Ishikawa (cell line): ENCODE measurements at regions not wholly inside any gene's neighbourhood (a gene's known extent, or its start where the extent isn't known, plus 50 kb on each side); places are given as distances from the start of the nearest gene placed in this dataset.

Source experiments
- CEBPB ChIP-seq: IDR thresholded peaks from 2 replicates; pipeline ENCODE4 v1.6.1; 2012
- CREB1 ChIP-seq: IDR thresholded peaks from 2 replicates; pipeline ENCODE4 v1.6.1; 2012; ENCODE audit warnings: low read depth
- EGR1 ChIP-seq: IDR thresholded peaks from 2 replicates; pipeline ENCODE4 v1.6.1; 2012
- EP300 ChIP-seq: IDR thresholded peaks from 2 replicates; pipeline ENCODE4 v1.6.1; 2012; ENCODE audit warnings: borderline replicate concordance
- FOXM1 ChIP-seq: IDR thresholded peaks from 2 replicates; pipeline ENCODE4 v1.6.1; 2012; ENCODE audit warnings: low read depth, borderline replicate concordance
- MAX ChIP-seq: IDR thresholded peaks from 2 replicates; pipeline ENCODE4 v1.6.1; 2012
- NFIC ChIP-seq: IDR thresholded peaks from 2 replicates; pipeline ENCODE4 v1.6.1; 2012
- RAD21 ChIP-seq: IDR thresholded peaks from 2 replicates; pipeline ENCODE4 v1.6.1; 2012; ENCODE audit warnings: low read depth
- REST ChIP-seq: IDR thresholded peaks from 2 replicates; pipeline ENCODE4 v1.6.1; 2012; ENCODE audit warnings: low read depth, mild to moderate bottlenecking
- TAF1 ChIP-seq: IDR thresholded peaks from 2 replicates; pipeline ENCODE4 v1.6.1; 2012; ENCODE audit warnings: low read depth, mild to moderate bottlenecking
- TCF12 ChIP-seq: IDR thresholded peaks from 2 replicates; pipeline ENCODE4 v1.6.1; 2012; ENCODE audit warnings: low read depth
- TEAD4 ChIP-seq: IDR thresholded peaks from 2 replicates; pipeline ENCODE4 v1.6.1; 2012
- USF1 ChIP-seq: IDR thresholded peaks from 2 replicates; pipeline ENCODE4 v1.6.1; 2012
- YY1 ChIP-seq: IDR thresholded peaks from 2 replicates; pipeline ENCODE4 v1.6.1; 2012; ENCODE audit warnings: low read depth
- ZBTB7A ChIP-seq: IDR thresholded peaks from 2 replicates; pipeline ENCODE4 v1.6.1; 2012; ENCODE audit warnings: low read depth

GRCh38 chr2:173697929-173698328 lies 267.2 kb downstream of the SP3 start:
- no peak for TF ChIP-seq ZBTB7A
- TF ChIP-seq USF1, result no peak
- TF ChIP-seq REST, result no peak
- TF ChIP-seq YY1, result no peak
- no peak for TF ChIP-seq EGR1
- TF ChIP-seq EP300, result no peak
- TF ChIP-seq TAF1, result no peak
- no peak for TF ChIP-seq CEBPB
- no peak for TF ChIP-seq CREB1
- no peak for TF ChIP-seq TCF12
- no peak for TF ChIP-seq NFIC
- TF ChIP-seq TEAD4, result no peak
- TF ChIP-seq MAX, result no peak
- TF ChIP-seq FOXM1, result no peak
- TF ChIP-seq RAD21, result no peak

DNA sequence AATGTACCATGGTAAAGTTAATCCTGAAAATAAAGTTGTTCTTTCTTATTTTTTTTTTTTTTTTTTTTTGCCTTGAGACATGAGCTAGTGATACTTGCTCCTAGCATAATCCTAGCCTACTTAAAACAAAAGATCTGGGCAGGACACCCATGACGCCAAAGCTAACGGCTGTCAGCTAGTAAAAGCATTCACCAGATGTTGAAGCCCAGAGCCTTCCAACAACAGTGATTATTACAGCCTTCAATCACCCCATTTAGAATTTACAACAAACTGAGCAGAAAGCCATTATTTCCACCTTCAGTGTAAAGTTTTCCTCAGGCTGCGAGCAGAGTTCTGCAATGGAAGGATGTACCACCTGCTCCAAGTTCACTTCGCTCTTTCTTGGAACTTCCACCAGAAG lies 259.5 kb downstream of the SP3 start:
- TF ChIP-seq USF1 (no peak), TEAD4 (no peak), REST (no peak)

GRCh38 chr2:173706936-173707335 lies 258.2 kb downstream of the SP3 start:
- TF ChIP-seq YY1, result no peak
- TF ChIP-seq NFIC, result no peak
- TF ChIP-seq RAD21, result no peak
- TF ChIP-seq EP300, result no peak
- no peak for TF ChIP-seq EGR1
- no peak for TF ChIP-seq REST
- no peak for TF ChIP-seq USF1
- no peak for TF ChIP-seq TCF12
- TF ChIP-seq MAX, result no peak
- TF ChIP-seq ZBTB7A, result no peak
- TF ChIP-seq CREB1, result no peak
- TF ChIP-seq TEAD4, result no peak
- no peak for TF ChIP-seq CEBPB
- no peak for TF ChIP-seq FOXM1
- no peak for TF ChIP-seq TAF1

DNA sequence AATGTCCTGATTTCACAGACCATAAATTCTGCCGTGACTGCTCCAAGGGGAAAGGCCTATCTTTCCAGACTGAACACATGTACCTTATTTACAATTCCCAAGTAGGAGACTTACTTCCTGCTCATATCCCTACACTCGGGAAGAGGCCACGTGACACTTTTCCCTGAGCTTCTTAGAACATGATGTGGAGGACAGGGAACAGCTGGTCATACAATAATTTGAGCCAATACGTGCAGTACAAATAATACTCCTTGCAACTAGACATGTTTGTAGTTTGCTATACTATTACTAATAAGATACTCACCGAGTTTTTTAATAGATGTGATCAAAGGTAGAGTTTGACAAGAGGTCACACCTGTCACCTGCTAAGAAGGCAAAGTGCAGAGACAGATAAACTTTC lies 256.4 kb downstream of the SP3 start:
- TF ChIP-seq YY1 (no peak), REST (no peak)
